ENCODE measurements at regions not wholly inside any gene's neighbourhood (a gene's known extent, or its start where the extent isn't known, plus 50 kb on each side); places are given as distances from the start of the nearest gene placed in this dataset.

DNA sequence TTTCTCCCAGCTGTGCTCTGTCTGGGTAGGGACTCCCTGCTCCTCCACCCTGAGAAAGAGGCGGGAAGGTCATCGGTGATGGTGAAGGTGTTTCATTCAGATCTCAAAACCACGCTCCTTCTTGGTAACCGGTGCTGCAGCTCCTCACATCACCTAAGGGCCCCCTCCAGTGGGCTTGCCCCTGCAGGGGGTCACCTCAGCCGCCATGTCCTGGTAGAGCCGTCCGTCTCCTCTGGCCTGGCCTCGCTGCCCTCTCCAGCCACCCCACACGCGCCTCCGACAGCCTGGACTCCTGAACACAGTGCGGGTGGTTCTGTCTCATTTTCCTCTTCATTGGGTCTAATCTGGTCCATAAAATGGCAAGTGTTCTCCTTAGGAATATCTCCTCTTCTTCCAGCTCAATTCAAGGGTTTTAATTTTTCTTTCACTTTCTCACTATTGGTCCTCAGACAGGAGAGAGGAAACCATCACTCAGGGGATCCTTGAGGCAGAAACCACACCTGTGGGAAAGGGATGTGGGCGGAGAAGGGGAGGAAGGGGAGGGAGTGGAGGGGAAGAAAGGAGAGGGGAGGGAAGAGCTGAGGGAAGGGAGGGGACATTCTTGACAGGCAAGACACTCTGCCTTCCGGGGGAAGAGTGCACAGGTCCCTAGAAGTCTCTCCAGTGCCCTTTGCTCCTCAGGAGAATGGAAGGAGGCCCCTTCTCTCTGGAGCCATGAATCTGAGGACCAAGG is 1338.4 kb downstream of the TBC1D22A start:
- no peak for TF ChIP-seq NFE2L2 (IDR thresholded peaks at IDR 0.05; ENCODE audit: low read depth, low read length)
- TF ChIP-seq, protein P1, sequence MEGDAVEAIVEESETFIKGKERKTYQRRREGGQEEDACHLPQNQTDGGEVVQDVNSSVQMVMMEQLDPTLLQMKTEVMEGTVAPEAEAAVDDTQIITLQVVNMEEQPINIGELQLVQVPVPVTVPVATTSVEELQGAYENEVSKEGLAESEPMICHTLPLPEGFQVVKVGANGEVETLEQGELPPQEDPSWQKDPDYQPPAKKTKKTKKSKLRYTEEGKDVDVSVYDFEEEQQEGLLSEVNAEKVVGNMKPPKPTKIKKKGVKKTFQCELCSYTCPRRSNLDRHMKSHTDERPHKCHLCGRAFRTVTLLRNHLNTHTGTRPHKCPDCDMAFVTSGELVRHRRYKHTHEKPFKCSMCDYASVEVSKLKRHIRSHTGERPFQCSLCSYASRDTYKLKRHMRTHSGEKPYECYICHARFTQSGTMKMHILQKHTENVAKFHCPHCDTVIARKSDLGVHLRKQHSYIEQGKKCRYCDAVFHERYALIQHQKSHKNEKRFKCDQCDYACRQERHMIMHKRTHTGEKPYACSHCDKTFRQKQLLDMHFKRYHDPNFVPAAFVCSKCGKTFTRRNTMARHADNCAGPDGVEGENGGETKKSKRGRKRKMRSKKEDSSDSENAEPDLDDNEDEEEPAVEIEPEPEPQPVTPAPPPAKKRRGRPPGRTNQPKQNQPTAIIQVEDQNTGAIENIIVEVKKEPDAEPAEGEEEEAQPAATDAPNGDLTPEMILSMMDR (conservative IDR thresholded peaks at IDR 0.05; ENCODE audit: low read depth, low read length) = no peak
- TF ChIP-seq POLR2A (IDR thresholded peaks at IDR 0.05; ENCODE audit: low read depth, low read length) = no peak
- no peak for TF ChIP-seq RFX5 (IDR thresholded peaks at IDR 0.05; ENCODE audit: low read depth, low read length)
- no peak for TF ChIP-seq CEBPB (IDR thresholded peaks at IDR 0.05; ENCODE audit: low read depth, low read length)
- TF ChIP-seq, protein P2, sequence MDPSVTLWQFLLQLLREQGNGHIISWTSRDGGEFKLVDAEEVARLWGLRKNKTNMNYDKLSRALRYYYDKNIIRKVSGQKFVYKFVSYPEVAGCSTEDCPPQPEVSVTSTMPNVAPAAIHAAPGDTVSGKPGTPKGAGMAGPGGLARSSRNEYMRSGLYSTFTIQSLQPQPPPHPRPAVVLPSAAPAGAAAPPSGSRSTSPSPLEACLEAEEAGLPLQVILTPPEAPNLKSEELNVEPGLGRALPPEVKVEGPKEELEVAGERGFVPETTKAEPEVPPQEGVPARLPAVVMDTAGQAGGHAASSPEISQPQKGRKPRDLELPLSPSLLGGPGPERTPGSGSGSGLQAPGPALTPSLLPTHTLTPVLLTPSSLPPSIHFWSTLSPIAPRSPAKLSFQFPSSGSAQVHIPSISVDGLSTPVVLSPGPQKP (IDR thresholded peaks at IDR 0.05; ENCODE audit: borderline replicate concordance, low read depth, low read length) = no peak
- no peak for TF ChIP-seq RAD21 (IDR thresholded peaks at IDR 0.05; ENCODE audit: low read length)
- TF ChIP-seq CHD1 (IDR thresholded peaks at IDR 0.05; ENCODE audit: low read depth, low read length) = no peak
- TF ChIP-seq MXI1 (IDR thresholded peaks at IDR 0.05; ENCODE audit: borderline replicate concordance, low read depth, low read length) = no peak
- TF ChIP-seq MAZ (IDR thresholded peaks at IDR 0.05; ENCODE audit: borderline replicate concordance, low read depth, low read length) = no peak
- TF ChIP-seq MAFK (IDR thresholded peaks at IDR 0.05; ENCODE audit: low read depth, low read length) = no peak
- TF ChIP-seq SMC3 (IDR thresholded peaks at IDR 0.05; ENCODE audit: low read depth, low read length) = no peak
- TF ChIP-seq BHLHE40 (IDR thresholded peaks at IDR 0.05; ENCODE audit: low read depth, low read length) = no peak
- Histone ChIP-seq H4K5ac (ENCODE audit: low read depth, low read length) (no peak overlapping the region), H2BK5ac (ENCODE audit: low read depth, low read length, poor library complexity, severe bottlenecking) (no peak overlapping the region), H4K91ac (ENCODE audit: insufficient read depth, low read depth, low read length) (no peak overlapping the region), H3K23ac (ENCODE audit: low read depth, low read length) (no peak overlapping the region), H3K9me3 (ENCODE audit: control insufficient read depth, insufficient read depth, low read length) (peaks cover 52% of the 10 kb centered on the region), H3K14ac (replicated peaks; ENCODE audit: low read depth, low read length) (no peak overlapping the region), H3K4me3 (ENCODE audit: insufficient read depth, low read depth, low read length) (no peak overlapping the region), H3K4ac (ENCODE audit: low read depth, low read length) (no peak overlapping the region), H3K56ac (ENCODE audit: extremely low read depth, insufficient read depth, low read length) (no peak overlapping the region), H3K79me1 (ENCODE audit: low read depth in 1 of 2, low read length in 2 of 2) (no peaks in the 10 kb centered on the region), H2BK15ac (ENCODE audit: low read depth, low read length) (no peak overlapping the region), H4K20me1 (ENCODE audit: insufficient read depth, low read length) (no peaks in the 10 kb centered on the region), H3K27me3 (ENCODE audit: control insufficient read depth, insufficient read depth, low read length) (no peaks in the 10 kb centered on the region), H3K4me1 (ENCODE audit: control insufficient read depth, insufficient read depth, low read length) (no peaks in the 10 kb centered on the region), H3K27ac (ENCODE audit: insufficient read depth, low read length) (no peak overlapping the region), H3K9me1 (ENCODE audit: insufficient read depth, low read length) (no peaks in the 10 kb centered on the region), H2BK20ac (ENCODE audit: low read depth, low read length) (no peak overlapping the region), H2BK120ac (ENCODE audit: low read depth, low read length) (no peak overlapping the region), H3K18ac (ENCODE audit: low read depth, low read length) (no peak overlapping the region), H2AK5ac (ENCODE audit: low read depth, low read length) (no peak overlapping the region), H4K8ac (ENCODE audit: low read depth in 2 of 2, low read length in 2 of 2) (no peak overlapping the region), H3K4me2 (ENCODE audit: low read depth, low read length) (no peak overlapping the region), H3K9ac (ENCODE audit: low read depth, low read length) (no peak overlapping the region), H3K36me3 (ENCODE audit: control insufficient read depth, insufficient read depth, low read length) (no peaks in the 10 kb centered on the region), H2AK9ac (replicated peaks; ENCODE audit: low read depth, low read length, poor library complexity) (no peak overlapping the region), H2AFZ (replicated peaks; ENCODE audit: low read length, poor library complexity) (no peak overlapping the region)
- no TSS peak for BruUV-seq (replicated peaks)
- ChIA-PET CTCF (no interaction called here), POLR2A (ENCODE audit: unreplicated experiment) (no interaction called here)
- DNase-seq = no peak
- dilution Hi-C loops (cut with HindIII; ENCODE audit: low sequenced_read_pairs, unreplicated experiment) (no loop called here), in situ Hi-C loops (cut with MboI; ENCODE audit: low sequenced_read_pairs) (no loop called here), intact Hi-C loops (cut with micrococcal nuclease) (no loop called here)
- WGBS, 2 experiments (ENCODE audit: extremely low coverage in 2 of 2, insufficient read length in 1 of 2) = no CpG with 5 or more reads among the region's 14 CpGs
- ATAC-seq (ENCODE audit: low read depth) = no peak

Data from IMR-90 (cell line).